ENCODE measurements at regions not wholly inside any gene's neighbourhood (a gene's known extent, or its start where the extent isn't known, plus 50 kb on each side); places are given as distances from the start of the nearest gene placed in this dataset.

DNA sequence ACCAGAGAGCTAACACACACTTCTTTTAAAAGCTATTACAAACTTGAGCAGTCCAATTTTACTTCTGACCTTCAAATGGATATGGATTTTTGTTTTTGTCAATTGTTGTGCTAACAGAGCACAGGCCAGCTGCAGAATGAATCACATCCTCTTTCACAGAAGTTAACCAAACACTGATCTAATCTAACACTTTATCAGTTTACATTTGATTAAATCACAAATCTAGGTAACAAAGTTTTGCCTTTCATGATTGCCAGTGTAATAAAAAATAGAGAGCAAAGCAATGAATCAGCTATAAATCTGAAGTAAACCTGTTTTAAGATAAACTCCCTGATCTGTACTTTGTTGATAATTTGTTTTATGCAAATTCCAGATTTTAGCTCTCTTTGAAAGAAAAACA lies 273.1 kb upstream of the RGS6 start:
- no peak for TF ChIP-seq POLR2A (IDR thresholded peaks at IDR 0.05)
- TF ChIP-seq, protein P1, sequence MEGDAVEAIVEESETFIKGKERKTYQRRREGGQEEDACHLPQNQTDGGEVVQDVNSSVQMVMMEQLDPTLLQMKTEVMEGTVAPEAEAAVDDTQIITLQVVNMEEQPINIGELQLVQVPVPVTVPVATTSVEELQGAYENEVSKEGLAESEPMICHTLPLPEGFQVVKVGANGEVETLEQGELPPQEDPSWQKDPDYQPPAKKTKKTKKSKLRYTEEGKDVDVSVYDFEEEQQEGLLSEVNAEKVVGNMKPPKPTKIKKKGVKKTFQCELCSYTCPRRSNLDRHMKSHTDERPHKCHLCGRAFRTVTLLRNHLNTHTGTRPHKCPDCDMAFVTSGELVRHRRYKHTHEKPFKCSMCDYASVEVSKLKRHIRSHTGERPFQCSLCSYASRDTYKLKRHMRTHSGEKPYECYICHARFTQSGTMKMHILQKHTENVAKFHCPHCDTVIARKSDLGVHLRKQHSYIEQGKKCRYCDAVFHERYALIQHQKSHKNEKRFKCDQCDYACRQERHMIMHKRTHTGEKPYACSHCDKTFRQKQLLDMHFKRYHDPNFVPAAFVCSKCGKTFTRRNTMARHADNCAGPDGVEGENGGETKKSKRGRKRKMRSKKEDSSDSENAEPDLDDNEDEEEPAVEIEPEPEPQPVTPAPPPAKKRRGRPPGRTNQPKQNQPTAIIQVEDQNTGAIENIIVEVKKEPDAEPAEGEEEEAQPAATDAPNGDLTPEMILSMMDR (IDR thresholded peaks at IDR 0.05): no peak

All from lower leg skin (tissue), 3 donors.